ENCODE measurements at regions not wholly inside any gene's neighbourhood (a gene's known extent, or its start where the extent isn't known, plus 50 kb on each side); places are given as distances from the start of the nearest gene placed in this dataset.

- 87% methylated on average over 7 of the region's 7 CpGs for WGBS (ENCODE audit: low lambda C conversion rate, missing lambda C conversion rate)
- TF ChIP-seq EZH2phosphoT487 (IDR thresholded peaks at IDR 0.05; ENCODE audit: low read depth, severe bottlenecking, unreplicated experiment) (no peak), EZH2 (IDR thresholded peaks at IDR 0.05; ENCODE audit: borderline replicate concordance) (no peak), CTCF (IDR thresholded peaks at IDR 0.05; ENCODE audit: poor library complexity) (no peak)
- no peaks in the 10 kb centered on the region for H3K4me1 ChIP-seq (ENCODE audit: insufficient read depth)
Observed at GRCh38 chr2:129481306-129482219, 497.9 kb upstream of the RAB6C start.

GRCh38 chr2:129482626-129483025, 496.8 kb upstream of the RAB6C start:
- no peaks in the 10 kb centered on the region for H4K20me1 ChIP-seq (ENCODE audit: insufficient read depth, poor library complexity, severe bottlenecking)
- TF ChIP-seq EZH2 (IDR thresholded peaks at IDR 0.05; ENCODE audit: borderline replicate concordance) (no peak), EZH2phosphoT487 (IDR thresholded peaks at IDR 0.05; ENCODE audit: low read depth, severe bottlenecking, unreplicated experiment) (no peak), CTCF (IDR thresholded peaks at IDR 0.05; ENCODE audit: poor library complexity) (no peak)
- H3K9me3 ChIP-seq (ENCODE audit: low read depth): no peaks in the 10 kb centered on the region
- no peaks in the 10 kb centered on the region for H3K36me3 ChIP-seq (replicated peaks; ENCODE audit: insufficient read depth, low read depth)
- no peaks in the 10 kb centered on the region for H3K9me2 ChIP-seq (replicated peaks; ENCODE audit: insufficient read depth)
- WGBS (ENCODE audit: low lambda C conversion rate, missing lambda C conversion rate): 91% methylated on average over 6 of the region's 6 CpGs
- H3K27ac ChIP-seq: no peak overlapping the region
- H3K4me2 ChIP-seq: no peak overlapping the region
- H3K4me3 ChIP-seq: no peak overlapping the region
- no peak for DNase-seq (ENCODE audit: low spot score)
- no peaks in the 10 kb centered on the region for H3K79me2 ChIP-seq
- H3K27me3 ChIP-seq: peaks cover 9% of the 10 kb centered on the region
- no peak overlapping the region for H2AFZ ChIP-seq
- H3K4me1 ChIP-seq (ENCODE audit: insufficient read depth): no peaks in the 10 kb centered on the region

More at GRCh38 chr2:129481306-129482219, 497.9 kb upstream of the RAB6C start:
- Histone ChIP-seq H3K4me2 (no peak overlapping the region), H3K36me3 (replicated peaks; ENCODE audit: insufficient read depth, low read depth) (no peaks in the 10 kb centered on the region), H3K9me3 (ENCODE audit: low read depth) (no peaks in the 10 kb centered on the region), H3K4me3 (no peak overlapping the region), H3K27me3 (peaks cover 9% of the 10 kb centered on the region), H3K27ac (no peak overlapping the region), H4K20me1 (ENCODE audit: insufficient read depth, poor library complexity, severe bottlenecking) (no peaks in the 10 kb centered on the region), H2AFZ (no peak overlapping the region), H3K9me2 (replicated peaks; ENCODE audit: insufficient read depth) (no peaks in the 10 kb centered on the region), H3K79me2 (no peaks in the 10 kb centered on the region)
- no peak for DNase-seq (ENCODE audit: low spot score)

GRCh38 chr2:129483366-129483765, 496.1 kb upstream of the RAB6C start:
- Histone ChIP-seq H3K79me2 (no peaks in the 10 kb centered on the region), H3K36me3 (replicated peaks; ENCODE audit: insufficient read depth, low read depth) (no peaks in the 10 kb centered on the region), H3K9me2 (replicated peaks; ENCODE audit: insufficient read depth) (no peaks in the 10 kb centered on the region), H3K4me1 (ENCODE audit: insufficient read depth) (no peaks in the 10 kb centered on the region), H4K20me1 (ENCODE audit: insufficient read depth, poor library complexity, severe bottlenecking) (no peaks in the 10 kb centered on the region), H3K27me3 (peaks cover 9% of the 10 kb centered on the region), H3K4me3 (no peak overlapping the region), H2AFZ (no peak overlapping the region), H3K4me2 (no peak overlapping the region), H3K9me3 (ENCODE audit: low read depth) (no peaks in the 10 kb centered on the region), H3K27ac (no peak overlapping the region)
- WGBS (ENCODE audit: low lambda C conversion rate, missing lambda C conversion rate): 91% methylated on average over 4 of the region's 4 CpGs
- TF ChIP-seq EZH2phosphoT487 (IDR thresholded peaks at IDR 0.05; ENCODE audit: low read depth, severe bottlenecking, unreplicated experiment) (no peak), CTCF (IDR thresholded peaks at IDR 0.05; ENCODE audit: poor library complexity) (no peak), EZH2 (IDR thresholded peaks at IDR 0.05; ENCODE audit: borderline replicate concordance) (no peak)
- no peak for DNase-seq (ENCODE audit: low spot score)
